NCI-H2029 (cell line): ENCODE measurements at regions not wholly inside any gene's neighbourhood (a gene's known extent, or its start where the extent isn't known, plus 50 kb on each side); places are given as distances from the start of the nearest gene placed in this dataset.

Experiments used
- DNase-seq: peaks from one replicate; lab custom pipeline; 2025; lab: John Stamatoyannopoulos, UW

DNA sequence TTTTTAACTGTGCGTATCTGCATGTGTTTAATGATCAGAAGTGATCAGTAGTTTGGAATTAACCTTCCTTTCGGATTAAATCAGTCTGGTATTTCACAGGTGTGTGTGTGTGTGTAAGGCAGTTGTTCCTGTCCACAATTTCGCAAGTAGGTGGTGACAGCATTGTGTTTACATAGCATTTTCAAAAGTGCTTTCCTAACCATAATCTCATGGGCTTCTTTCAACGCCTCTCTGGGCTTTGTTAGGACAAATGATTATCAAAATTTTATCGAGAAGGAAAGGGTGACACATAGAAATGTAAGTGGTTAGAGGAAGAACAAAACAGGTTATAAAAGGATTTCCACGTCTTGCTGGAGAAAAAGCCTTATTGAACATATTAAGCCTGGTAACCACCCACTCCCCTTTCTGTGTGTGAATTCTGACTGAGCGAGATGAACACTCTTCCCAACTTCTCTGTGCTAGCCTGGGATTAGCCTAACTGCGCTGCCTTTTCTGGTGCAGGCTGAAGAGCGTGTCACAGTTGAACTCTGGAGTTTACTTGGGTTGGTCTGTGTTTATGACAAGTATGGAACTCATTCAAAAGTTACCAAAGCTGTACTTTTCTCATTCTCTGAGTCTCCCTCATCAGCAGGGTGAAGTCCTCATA is 292.3 kb upstream of the PITRM1 start:
- peak; percentile 18 for DNase-seq

DNA sequence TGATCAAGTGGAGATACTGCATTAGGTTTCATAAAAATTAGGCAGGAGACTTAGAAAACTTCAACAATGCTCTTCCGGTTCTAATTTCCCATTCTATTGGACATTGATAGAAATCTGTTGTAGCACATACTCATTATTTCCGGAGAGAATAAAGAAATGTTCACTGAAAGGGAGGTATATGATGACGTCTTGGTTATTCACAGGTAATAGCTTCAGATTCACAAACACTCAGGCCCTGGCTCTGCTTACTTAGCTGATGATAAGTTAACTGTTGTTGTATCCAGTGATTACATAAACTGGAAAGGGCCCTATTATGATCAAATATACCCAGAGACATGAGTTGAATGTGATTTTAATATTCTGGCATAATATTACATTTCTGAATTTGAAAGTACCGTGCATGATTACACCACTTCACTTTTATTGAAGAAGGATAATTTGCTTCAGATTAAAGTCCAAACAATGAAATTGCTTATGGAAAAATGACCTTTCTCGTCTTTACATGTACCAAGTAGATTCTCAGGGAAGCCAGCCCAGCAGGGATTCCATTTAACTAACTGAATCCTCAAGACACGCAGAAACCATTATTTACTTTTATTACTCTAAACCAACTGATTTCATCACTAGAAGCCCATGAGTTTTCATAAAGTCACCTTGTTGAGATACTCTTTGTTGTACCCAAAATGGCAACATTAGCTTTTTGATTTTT is 288.0 kb upstream of the PITRM1 start:
- DNase-seq, result no peak

DNA sequence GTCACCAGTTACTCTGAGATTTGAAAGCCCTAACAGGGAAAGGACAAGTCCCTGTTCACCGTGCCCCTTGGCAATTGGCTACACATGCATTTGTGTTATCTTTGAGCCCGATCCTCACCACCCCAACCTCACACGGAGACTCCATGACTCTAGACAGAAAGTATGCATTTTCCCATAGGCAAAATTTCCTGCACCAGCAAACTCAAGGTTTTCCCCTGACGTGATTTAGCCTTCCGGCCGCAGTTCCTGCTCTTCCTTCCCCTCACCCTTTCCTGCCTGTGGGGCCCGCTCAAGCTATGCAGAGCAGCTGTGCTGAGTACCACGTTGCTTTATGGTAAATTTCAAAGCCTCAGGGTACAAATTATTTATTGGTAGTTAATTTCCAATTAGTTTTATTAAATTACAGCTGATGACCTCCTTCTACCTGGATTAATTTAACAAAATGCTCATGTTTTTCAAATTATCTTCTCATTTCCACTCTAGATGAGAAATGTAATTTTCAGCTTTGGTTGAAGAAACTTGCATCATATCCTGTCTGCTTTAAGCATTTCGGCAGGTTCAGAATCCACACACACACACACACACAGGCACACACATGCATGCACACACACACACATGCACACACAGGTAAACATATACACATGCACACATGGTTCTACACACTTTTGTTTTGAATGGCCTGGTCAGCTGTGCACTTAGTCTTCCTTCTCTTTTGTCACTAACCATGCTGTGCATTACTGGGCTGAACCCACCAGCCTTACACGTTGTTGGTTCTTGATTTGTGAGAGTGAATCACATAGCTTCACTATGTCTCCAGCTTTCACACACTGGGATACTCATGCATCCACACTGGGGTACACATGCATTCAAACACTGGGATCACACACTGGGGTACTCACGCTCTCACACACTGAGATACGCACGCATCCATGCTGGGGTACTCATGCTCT is 283.1 kb upstream of the PITRM1 start:
- no peak for DNase-seq

DNA sequence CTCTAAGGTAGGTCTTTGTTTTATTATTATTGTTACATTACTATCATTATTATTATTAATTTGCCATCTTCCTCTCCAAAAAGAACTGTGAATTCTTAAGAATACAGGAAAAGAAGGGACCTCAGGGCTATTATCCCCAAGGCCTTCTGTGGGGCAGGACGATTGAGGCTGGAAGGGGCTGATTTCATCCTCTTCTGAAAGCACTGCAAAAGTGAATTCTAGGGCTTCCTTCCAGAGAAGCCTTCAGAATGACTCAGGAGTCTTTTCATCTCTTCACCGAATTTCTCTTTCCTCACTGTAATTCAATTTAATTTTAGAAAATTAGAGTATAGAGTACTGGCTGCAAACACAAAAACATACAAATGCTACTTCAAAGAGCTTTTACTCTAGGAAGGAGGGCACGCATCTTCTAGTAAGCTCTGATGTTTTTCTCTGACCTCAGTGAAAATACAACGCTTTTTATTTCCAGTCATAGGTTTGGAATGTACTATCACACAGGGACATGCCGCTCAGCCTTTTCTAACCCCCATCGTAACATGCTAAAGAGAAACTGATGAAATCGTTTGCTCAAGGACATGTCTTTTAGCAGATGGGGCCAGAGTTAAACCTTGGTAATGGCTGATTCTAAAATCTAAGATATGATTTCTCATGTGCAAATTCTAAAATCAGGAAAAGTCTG is 280.2 kb upstream of the PITRM1 start:
- no peak for DNase-seq

DNA sequence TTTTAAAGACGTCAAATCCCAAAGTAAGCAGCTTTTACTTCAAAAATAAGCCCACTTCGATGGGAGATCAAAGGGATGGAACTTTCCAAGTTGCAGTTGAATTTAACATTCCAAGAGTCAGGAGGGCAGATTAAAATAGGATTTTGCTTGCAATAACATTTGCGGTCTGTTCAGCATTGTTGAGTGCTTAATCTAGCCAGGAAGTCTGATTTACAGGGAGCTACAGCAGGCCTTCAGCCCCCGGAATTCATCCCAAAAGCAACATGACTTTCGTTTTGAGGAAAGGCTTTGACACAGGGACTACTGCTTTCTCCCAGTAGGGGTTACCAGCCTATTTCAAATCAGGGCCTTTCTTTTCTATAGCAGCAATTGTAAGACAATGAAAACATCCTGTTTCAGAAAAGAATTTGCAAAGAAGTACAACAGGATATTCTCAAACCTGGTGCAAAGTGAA is 279.6 kb upstream of the PITRM1 start:
- DNase-seq, result no peak

DNA sequence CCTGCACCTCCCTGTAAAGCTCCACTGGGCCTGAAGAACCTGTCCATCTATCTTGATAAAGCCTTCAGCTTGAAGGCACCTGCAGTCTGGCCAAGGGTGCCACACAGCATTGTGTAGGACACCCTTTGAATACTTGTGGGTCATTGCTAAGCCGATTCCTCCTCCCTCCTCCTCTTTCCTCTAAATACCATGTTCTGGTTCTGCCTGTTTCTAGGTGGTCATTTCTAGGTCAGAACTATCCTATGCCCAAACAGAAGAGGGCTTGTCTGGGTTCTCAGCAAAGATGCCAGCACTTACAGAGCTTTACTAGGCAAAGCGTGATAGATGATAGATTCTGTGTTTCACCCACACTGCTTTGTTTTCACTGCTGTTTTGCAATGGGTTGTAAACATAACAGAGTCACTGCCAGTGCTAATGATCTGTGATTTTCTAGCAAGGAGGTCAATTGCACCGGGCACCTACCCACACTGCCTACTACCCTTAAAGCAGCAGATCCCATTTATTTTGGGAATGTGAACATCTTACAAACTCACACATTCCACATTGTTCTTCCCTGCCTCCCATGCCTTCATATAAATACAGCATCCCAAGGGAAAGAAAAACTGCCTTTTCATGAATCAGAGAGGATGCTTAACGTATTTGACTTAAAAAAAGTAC is 279.1 kb upstream of the PITRM1 start:
- no peak for DNase-seq

DNA sequence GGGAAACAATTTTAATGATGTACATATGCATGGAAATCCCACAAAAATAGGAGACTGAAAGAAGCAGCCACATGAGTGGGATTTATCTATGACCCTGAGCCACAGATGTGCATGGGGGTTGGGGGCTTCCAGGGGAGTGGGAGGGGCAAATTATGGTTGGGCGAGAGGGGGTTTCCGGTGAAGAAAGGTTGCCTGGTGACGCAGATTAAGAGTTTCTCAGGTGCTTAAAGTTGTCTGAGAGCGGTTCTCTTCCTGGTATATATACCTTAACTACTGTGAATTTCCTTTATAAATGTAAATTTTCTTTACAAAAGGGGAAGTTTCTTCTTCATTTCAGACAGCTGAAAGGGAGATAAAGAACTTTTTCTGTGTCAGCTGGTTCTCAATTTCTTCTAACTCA is 273.6 kb upstream of the PITRM1 start:
- DNase-seq, result no peak

DNA sequence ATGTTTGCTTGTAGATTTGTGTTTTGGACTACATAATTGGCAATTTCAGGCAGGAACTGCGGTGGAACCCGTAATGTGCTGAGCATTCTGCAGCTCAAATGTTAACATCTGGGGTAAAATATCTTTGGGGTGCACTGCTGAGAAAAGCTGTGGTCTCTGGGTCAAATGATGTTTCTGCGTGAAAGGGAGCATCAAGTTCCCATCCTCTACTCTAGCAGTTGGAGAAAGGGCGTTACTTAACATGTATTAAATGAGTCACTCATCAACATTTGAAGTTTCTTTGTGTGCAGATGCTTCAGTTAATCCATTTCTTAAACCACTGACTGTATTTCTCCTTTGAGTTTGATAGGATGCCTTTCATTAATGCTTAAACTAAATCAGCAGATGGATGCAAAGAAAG is 273.1 kb upstream of the PITRM1 start:
- no peak for DNase-seq

DNA sequence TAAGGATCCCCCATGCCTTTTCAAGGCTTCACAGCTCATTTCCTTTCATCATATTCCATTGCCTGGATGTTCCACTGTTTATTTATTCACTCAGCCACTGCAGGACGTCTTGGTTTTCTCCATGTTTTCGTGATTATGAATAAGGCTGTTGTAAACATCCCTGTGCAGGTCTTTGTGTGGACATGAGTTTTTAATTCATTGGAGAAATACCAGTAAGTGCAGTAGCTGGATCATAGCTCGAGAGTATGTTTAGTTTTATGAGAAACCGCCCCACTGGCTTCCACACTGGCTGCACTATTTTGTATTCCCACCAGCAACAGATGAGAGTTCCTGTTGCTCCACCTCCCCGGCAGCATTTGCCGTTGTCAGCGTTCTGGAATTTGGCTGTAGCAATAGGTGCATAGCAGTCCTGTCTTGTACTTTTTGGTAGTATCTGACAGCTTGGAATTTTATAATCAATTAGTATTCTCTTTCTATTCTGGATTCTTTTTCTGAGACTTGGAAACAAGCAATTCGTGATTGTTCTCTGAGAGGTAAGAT is 269.9 kb upstream of the PITRM1 start:
- no peak for DNase-seq

DNA sequence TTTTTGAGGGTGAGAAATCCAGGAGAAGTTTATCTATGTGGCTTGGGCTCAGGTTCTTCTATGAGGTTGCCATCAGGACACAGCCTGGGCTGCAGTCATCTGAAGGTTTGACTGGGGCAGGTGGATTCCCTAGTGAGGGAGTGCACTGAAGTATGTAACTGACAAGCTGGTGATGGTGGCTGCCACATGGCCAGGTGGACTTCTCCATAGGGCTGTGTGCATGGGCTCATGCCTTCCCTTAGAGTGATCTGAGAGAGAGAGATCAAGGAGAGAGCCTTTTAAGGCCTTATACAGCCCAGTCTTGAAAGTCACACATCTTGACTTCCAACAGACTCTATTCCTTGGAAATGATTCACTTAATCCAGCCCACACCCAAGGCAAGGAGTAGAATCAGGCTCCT is 266.6 kb upstream of the PITRM1 start:
- no peak for DNase-seq

DNA sequence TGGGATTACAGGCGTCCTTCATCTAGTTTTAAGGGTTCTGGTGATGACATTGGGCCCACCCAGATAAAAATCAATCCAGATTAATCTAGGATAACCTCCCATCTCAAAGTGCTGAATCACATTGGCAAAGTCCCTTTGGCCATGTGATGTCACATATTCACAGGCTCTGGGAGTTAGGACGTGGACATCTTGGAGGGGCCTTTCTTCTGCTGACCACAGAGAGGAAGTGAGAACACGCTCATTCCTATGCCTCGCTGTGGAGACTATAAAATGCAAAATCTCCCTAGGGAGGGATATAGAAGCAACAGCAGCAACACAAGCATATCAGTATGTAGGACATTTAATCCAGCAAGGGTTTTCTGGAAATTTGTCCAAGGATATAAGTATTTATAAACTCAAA is 266.0 kb upstream of the PITRM1 start:
- DNase-seq, result no peak

DNA sequence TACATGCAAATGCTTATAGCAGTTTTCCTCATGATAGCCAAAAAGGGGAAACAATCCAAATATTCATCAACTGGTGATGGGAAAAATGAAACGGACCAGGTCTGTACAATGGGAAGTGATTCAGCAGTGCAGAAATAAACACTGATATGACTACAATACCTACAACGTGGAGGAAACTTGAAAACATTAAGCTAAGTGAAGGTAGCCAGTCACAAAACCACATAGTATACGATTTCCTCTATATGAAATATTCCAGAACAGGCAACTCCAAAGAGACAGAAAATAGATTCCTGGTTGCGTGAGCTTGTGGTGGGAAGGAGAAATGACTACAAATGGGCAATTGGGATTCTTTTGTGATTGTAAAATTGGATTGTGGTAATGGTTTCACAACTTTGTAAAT is 263.1 kb upstream of the PITRM1 start:
- no peak for DNase-seq

DNA sequence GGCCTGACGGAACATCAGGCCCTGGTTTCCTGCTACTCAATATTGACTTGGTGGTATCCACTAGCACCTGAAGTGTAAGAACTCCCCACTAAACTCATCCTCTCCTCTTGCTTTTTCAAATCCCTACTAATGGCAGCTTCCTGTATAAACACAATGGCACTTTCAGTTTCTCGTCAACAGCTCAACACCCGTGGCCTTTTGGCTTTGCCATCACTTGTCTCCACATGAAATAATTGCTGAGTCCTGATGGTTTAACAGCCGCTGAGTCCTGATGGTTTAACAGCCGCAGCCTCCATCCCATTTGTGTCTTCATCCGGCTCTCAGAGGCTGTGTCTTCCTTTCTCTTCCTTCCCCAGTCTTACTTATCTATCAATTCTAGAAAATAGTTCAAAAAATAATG is 261.4 kb upstream of the PITRM1 start:
- DNase-seq, result no peak

DNA sequence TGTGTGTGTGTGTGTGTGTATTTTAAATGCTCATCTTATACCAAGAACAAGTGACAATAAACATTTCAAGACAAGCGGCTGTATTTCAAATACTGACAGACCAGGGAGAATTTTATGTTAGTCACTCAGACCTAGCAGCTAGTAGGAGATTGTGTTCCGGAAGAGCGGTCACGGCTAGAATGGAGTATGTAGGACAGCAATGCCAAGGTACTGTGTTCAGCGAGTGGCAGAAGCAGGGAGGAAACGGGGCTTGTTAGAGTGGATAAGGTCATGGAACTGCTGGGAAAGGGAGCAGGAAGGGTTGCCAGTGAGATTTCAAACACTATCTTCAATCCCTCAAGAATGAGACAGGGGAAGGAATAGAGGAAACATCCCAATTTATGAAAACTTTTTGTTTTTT is 260.5 kb upstream of the PITRM1 start:
- DNase-seq, result no peak

DNA sequence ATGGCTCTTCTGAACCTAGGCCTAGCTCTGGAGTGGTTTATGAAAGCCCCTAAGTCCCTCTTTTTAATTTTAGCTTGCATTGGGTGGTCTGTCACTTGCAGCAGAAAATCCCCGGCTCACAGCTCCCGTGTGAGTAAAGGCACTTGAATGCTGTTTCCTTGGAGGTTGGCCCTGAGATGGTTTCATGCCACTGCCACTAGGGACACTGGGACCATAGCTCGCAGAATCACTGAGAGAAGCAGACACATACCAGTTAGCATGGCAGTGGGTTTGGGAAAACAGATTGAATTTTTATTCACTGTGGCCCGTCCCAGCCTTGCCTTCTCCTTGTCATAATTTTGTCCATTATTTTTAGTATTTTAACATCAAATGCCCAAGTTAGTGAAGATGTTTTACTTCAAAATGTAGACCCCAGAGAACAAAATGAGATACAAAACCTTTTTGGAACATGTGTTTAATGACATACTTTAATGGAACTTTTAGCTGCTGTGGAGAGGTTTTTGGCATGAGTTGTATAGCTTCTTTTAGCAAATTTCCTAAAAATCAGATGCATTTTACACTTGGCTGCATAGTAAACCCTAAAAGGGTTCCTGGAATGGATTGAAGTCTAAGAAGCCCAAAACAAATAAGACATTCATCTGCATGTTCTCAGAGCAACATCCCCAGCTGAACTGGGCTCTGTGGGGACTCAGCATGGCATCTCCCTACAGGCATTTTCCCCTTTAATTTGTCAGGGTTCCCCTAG is 259.7 kb upstream of the PITRM1 start:
- no peak for DNase-seq

DNA sequence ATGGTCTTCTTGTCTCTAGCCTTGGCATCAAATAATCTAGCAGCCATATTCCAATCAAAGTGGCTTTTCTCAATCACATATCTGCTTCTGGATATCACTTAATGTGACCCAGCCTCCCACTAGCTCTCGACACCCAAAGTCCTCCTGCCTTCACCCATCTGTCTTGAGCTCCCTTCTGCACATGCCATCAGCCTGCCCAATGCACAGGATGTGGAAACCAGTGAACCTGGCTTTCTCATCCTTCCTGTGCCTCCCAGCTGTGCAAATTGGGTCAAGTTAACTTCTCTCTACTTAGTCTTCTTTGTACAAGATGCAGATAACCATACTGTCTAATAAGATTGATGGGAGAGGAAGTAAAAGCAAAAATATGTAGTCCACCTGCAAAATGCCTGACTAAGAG is 257.9 kb upstream of the PITRM1 start:
- DNase-seq, result no peak

DNA sequence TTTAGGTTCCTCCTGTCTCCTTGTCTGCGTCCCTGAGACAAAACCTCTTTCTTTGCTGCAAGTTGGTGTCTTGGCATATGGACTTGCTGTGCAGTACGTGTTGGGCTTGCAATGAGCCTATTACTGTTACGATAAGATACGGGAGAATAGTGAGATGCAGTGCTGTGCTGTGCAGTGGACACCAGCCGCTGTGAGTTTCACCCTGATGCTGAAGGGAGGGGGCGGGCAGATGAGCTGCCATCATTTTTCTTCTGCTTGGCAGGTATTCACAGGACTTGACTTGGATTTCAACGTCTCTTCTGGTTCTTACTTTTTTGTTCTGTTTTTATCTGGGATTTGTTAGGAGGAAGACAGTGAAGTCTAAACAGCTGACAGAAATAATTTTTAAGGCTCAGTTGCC is 257.1 kb upstream of the PITRM1 start:
- no peak for DNase-seq

DNA sequence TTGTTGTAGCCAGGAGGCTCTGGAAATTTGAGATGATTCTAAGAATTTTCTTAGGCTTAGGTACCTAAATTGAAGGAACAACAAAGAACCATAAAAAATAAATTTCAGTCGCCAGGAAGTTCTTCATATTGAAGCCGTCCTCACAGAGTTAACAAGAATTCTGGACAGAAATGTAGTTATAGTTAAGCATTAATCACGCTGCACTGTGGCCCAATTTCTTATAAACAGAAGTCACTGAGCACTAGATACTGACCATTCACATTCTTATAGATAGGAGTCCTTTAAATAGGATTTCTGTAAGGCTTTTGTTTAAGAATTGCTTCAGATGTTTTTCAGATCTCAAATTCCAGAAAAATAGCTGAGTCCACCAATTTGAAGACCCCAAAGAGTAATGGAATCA is 256.2 kb upstream of the PITRM1 start:
- no peak for DNase-seq

DNA sequence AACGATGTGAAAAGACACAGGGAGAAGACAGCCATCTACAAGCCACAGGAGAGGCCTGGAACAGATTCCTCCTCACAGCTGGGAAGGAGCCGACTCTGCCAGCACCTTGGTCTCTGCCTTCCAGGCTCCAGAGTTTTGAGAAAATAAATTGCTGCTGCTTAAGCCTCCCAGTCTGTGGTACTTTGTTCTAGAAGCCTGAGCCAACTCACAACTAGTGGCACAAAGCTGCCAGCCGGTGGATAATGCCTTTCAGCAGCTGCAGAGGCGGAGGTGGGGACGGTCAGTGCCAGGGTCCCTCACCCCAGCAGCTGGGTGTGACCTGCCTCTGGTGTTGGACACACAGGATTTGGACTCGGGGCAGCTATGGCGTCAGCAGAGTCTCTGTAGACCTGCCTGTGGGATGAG is 255.4 kb upstream of the PITRM1 start:
- DNase-seq, result no peak

DNA sequence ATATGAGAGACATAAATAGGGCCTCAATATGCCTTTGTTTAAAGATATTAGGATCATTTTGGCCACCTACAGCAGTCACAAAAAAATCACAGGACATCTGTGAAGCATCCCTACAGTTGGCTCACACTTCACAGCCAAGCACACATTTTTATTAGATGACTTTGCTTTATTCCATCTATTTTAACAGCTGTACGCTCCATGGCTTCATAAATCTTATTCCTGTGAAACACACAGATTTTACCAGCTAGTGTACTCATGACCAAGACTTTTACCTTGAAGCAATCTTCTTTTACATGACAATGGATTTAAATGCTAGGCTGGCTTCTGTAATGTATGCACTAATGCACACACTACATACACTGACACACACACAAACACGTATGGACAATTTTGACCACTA is 254.8 kb upstream of the PITRM1 start:
- no peak for DNase-seq
